ENCODE measurements at regions not wholly inside any gene's neighbourhood (a gene's known extent, or its start where the extent isn't known, plus 50 kb on each side); places are given as distances from the start of the nearest gene placed in this dataset.
A peak's percentile ranks its signal among the peaks of the same experiment; 100 is the strongest.

GRCh38 chr4:187065396-187065795 lies 341.7 kb upstream of the FAT1 start:
- Histone ChIP-seq H3K4me3 (ENCODE audit: low read length) (no peak overlapping the region), H3K27me3 (ENCODE audit: insufficient read depth, low read length) (no peaks in the 10 kb centered on the region), H3K4me1 (ENCODE audit: insufficient read depth, low read length) (peaks cover 10% of the 10 kb centered on the region; the same call in 1 of the 2 replicates), H3K9ac (ENCODE audit: low read depth, low read length) (no peak overlapping the region), H3K36me3 (ENCODE audit: insufficient read depth, low read depth, low read length) (no peaks in the 10 kb centered on the region), H3K27ac (ENCODE audit: low read length) (no peak overlapping the region), H3K9me3 (ENCODE audit: insufficient read depth, low read depth, low read length) (no peaks in the 10 kb centered on the region)

GRCh38 chr4:187065806-187066205 lies 342.1 kb upstream of the FAT1 start:
- Histone ChIP-seq H3K27me3 (ENCODE audit: insufficient read depth, low read length) (no peaks in the 10 kb centered on the region), H3K4me3 (ENCODE audit: low read length) (no peak overlapping the region), H3K4me1 (ENCODE audit: insufficient read depth, low read length) (peaks cover 14% of the 10 kb centered on the region; the same call in 1 of the 2 replicates), H3K27ac (ENCODE audit: low read length) (no peak overlapping the region), H3K9me3 (ENCODE audit: insufficient read depth, low read depth, low read length) (no peaks in the 10 kb centered on the region), H3K36me3 (ENCODE audit: insufficient read depth, low read depth, low read length) (no peaks in the 10 kb centered on the region), H3K9ac (ENCODE audit: low read depth, low read length) (no peak overlapping the region)

GRCh38 chr4:187069398-187069797 lies 345.7 kb upstream of the FAT1 start:
- peaks cover 20% of the 10 kb centered on the region; the same call in 1 of the 2 replicates for H3K4me1 ChIP-seq (ENCODE audit: insufficient read depth, low read length)
- H3K9me3 ChIP-seq (ENCODE audit: insufficient read depth, low read depth, low read length) = no peaks in the 10 kb centered on the region
- H3K36me3 ChIP-seq (ENCODE audit: insufficient read depth, low read depth, low read length) = no peaks in the 10 kb centered on the region
- H3K4me3 ChIP-seq (ENCODE audit: low read length) = no peak overlapping the region
- no peak overlapping the region for H3K9ac ChIP-seq (ENCODE audit: low read depth, low read length)
- H3K27ac ChIP-seq (ENCODE audit: low read length) = no peak overlapping the region
- no peaks in the 10 kb centered on the region for H3K27me3 ChIP-seq (ENCODE audit: insufficient read depth, low read length)

- H3K4me1 ChIP-seq (ENCODE audit: insufficient read depth, low read length) = peaks cover 17% of the 10 kb centered on the region; the same call in 1 of the 2 replicates
- no peak overlapping the region for H3K9ac ChIP-seq (ENCODE audit: low read depth, low read length)
Measured at GRCh38 chr4:187070158-187070557, 346.5 kb upstream of the FAT1 start.

GRCh38 chr4:187070740-187071139 lies 347.1 kb upstream of the FAT1 start:
- H3K9me3 ChIP-seq (ENCODE audit: insufficient read depth, low read depth, low read length) = no peaks in the 10 kb centered on the region

More at GRCh38 chr4:187070158-187070557, 346.5 kb upstream of the FAT1 start:
- H3K4me3 ChIP-seq (ENCODE audit: low read length) = no peak overlapping the region
- no peaks in the 10 kb centered on the region for H3K9me3 ChIP-seq (ENCODE audit: insufficient read depth, low read depth, low read length)
- H3K27me3 ChIP-seq (ENCODE audit: insufficient read depth, low read length) = no peaks in the 10 kb centered on the region
- H3K27ac ChIP-seq (ENCODE audit: low read length) = no peak overlapping the region
- no peaks in the 10 kb centered on the region for H3K36me3 ChIP-seq (ENCODE audit: insufficient read depth, low read depth, low read length)

GRCh38 chr4:187071946-187072600 lies 348.4 kb upstream of the FAT1 start:
- Histone ChIP-seq H3K4me1 (ENCODE audit: insufficient read depth, low read length) (peaks cover 13% of the 10 kb centered on the region; the same call in 1 of the 2 replicates), H3K9me3 (ENCODE audit: insufficient read depth, low read depth, low read length) (no peaks in the 10 kb centered on the region), H3K4me3 (ENCODE audit: low read length) (no peak overlapping the region), H3K27ac (ENCODE audit: low read length) (no peak overlapping the region), H3K9ac (ENCODE audit: low read depth, low read length) (no peak overlapping the region), H3K36me3 (ENCODE audit: insufficient read depth, low read depth, low read length) (no peaks in the 10 kb centered on the region), H3K27me3 (ENCODE audit: insufficient read depth, low read length) (no peaks in the 10 kb centered on the region)

More at GRCh38 chr4:187070740-187071139, 347.1 kb upstream of the FAT1 start:
- Histone ChIP-seq H3K4me3 (ENCODE audit: low read length) (0 out of 2 replicates have a peak overlapping the region, but pooled peaks have one; percentile 3), H3K27me3 (ENCODE audit: insufficient read depth, low read length) (no peaks in the 10 kb centered on the region), H3K36me3 (ENCODE audit: insufficient read depth, low read depth, low read length) (no peaks in the 10 kb centered on the region), H3K4me1 (ENCODE audit: insufficient read depth, low read length) (peaks cover 13% of the 10 kb centered on the region; the same call in 1 of the 2 replicates), H3K27ac (ENCODE audit: low read length) (no peak overlapping the region), H3K9ac (ENCODE audit: low read depth, low read length) (no peak overlapping the region)

GRCh38 chr4:187073820-187074219 lies 350.2 kb upstream of the FAT1 start:
- Histone ChIP-seq H3K9ac (ENCODE audit: low read depth, low read length) (no peak overlapping the region), H3K4me3 (ENCODE audit: low read length) (no peak overlapping the region), H3K9me3 (ENCODE audit: insufficient read depth, low read depth, low read length) (no peaks in the 10 kb centered on the region), H3K27ac (ENCODE audit: low read length) (no peak overlapping the region), H3K27me3 (ENCODE audit: insufficient read depth, low read length) (no peaks in the 10 kb centered on the region), H3K36me3 (ENCODE audit: insufficient read depth, low read depth, low read length) (no peaks in the 10 kb centered on the region), H3K4me1 (ENCODE audit: insufficient read depth, low read length) (peaks cover 20% of the 10 kb centered on the region; the same call in 1 of the 2 replicates)

- no peak overlapping the region for H3K4me3 ChIP-seq (ENCODE audit: low read length)
- no peak overlapping the region for H3K27ac ChIP-seq (ENCODE audit: low read length)
- H3K9ac ChIP-seq (ENCODE audit: low read depth, low read length) = no peak overlapping the region
- H3K4me1 ChIP-seq (ENCODE audit: insufficient read depth, low read length) = peaks cover 17% of the 10 kb centered on the region; the same call in 1 of the 2 replicates
- H3K9me3 ChIP-seq (ENCODE audit: insufficient read depth, low read depth, low read length) = no peaks in the 10 kb centered on the region
- H3K36me3 ChIP-seq (ENCODE audit: insufficient read depth, low read depth, low read length) = no peaks in the 10 kb centered on the region
- H3K27me3 ChIP-seq (ENCODE audit: insufficient read depth, low read length) = no peaks in the 10 kb centered on the region
Measured at GRCh38 chr4:187075514-187075913, 351.9 kb upstream of the FAT1 start.

- H3K9ac ChIP-seq (ENCODE audit: low read depth, low read length) = no peak overlapping the region
- no peak overlapping the region for H3K27ac ChIP-seq (ENCODE audit: low read length)
- H3K9me3 ChIP-seq (ENCODE audit: insufficient read depth, low read depth, low read length) = no peaks in the 10 kb centered on the region
- no peaks in the 10 kb centered on the region for H3K27me3 ChIP-seq (ENCODE audit: insufficient read depth, low read length)
- H3K4me3 ChIP-seq (ENCODE audit: low read length) = no peak overlapping the region; the same call in 1 of the 2 replicates
- no peaks in the 10 kb centered on the region for H3K36me3 ChIP-seq (ENCODE audit: insufficient read depth, low read depth, low read length)
- H3K4me1 ChIP-seq (ENCODE audit: insufficient read depth, low read length) = peaks cover 8% of the 10 kb centered on the region; the same call in 1 of the 2 replicates
Measured at GRCh38 chr4:187077744-187078401, 354.2 kb upstream of the FAT1 start.

- no peak overlapping the region for H3K9ac ChIP-seq (ENCODE audit: low read depth, low read length)
- no peaks in the 10 kb centered on the region for H3K27me3 ChIP-seq (ENCODE audit: insufficient read depth, low read length)
- H3K36me3 ChIP-seq (ENCODE audit: insufficient read depth, low read depth, low read length) = no peaks in the 10 kb centered on the region
- no peak overlapping the region for H3K4me3 ChIP-seq (ENCODE audit: low read length)
- H3K9me3 ChIP-seq (ENCODE audit: insufficient read depth, low read depth, low read length) = no peaks in the 10 kb centered on the region
- H3K4me1 ChIP-seq (ENCODE audit: insufficient read depth, low read length) = peaks cover 3% of the 10 kb centered on the region; the same call in 1 of the 2 replicates
- no peak overlapping the region for H3K27ac ChIP-seq (ENCODE audit: low read length)
Measured at GRCh38 chr4:187084701-187085100, 361.0 kb upstream of the FAT1 start.

GRCh38 chr4:187085339-187085738 lies 361.7 kb upstream of the FAT1 start:
- peaks cover 3% of the 10 kb centered on the region; the same call in 1 of the 2 replicates for H3K4me1 ChIP-seq (ENCODE audit: insufficient read depth, low read length)
- no peaks in the 10 kb centered on the region for H3K9me3 ChIP-seq (ENCODE audit: insufficient read depth, low read depth, low read length)
- no peak overlapping the region for H3K4me3 ChIP-seq (ENCODE audit: low read length)
- H3K27ac ChIP-seq (ENCODE audit: low read length) = no peak overlapping the region
- no peaks in the 10 kb centered on the region for H3K27me3 ChIP-seq (ENCODE audit: insufficient read depth, low read length)
- no peaks in the 10 kb centered on the region for H3K36me3 ChIP-seq (ENCODE audit: insufficient read depth, low read depth, low read length)
- H3K9ac ChIP-seq (ENCODE audit: low read depth, low read length) = no peak overlapping the region

GRCh38 chr4:187086151-187086550 lies 362.5 kb upstream of the FAT1 start:
- H3K9ac ChIP-seq (ENCODE audit: low read depth, low read length) = no peak overlapping the region
- H3K4me3 ChIP-seq (ENCODE audit: low read length) = no peak overlapping the region
- no peak overlapping the region for H3K27ac ChIP-seq (ENCODE audit: low read length)
- no peaks in the 10 kb centered on the region for H3K27me3 ChIP-seq (ENCODE audit: insufficient read depth, low read length)
- no peaks in the 10 kb centered on the region for H3K9me3 ChIP-seq (ENCODE audit: insufficient read depth, low read depth, low read length)
- H3K36me3 ChIP-seq (ENCODE audit: insufficient read depth, low read depth, low read length) = no peaks in the 10 kb centered on the region
- H3K4me1 ChIP-seq (ENCODE audit: insufficient read depth, low read length) = peaks cover 3% of the 10 kb centered on the region; the same call in 1 of the 2 replicates

Data from iPS-20b (cell line).